GM23338 (cell line): ENCODE measurements at regions not wholly inside any gene's neighbourhood (a gene's known extent, or its start where the extent isn't known, plus 50 kb on each side); places are given as distances from the start of the nearest gene placed in this dataset.

Experiments used
- ATAC-seq: fragments of 200-7000 bp; cut with Tn5 transposase; 3 replicates; pipeline ENCODE4 v1.9.1; 2020
- DNase-seq: peaks from one replicate; pipeline ENCODE4 v3.0.0-alpha.2; 2015; ENCODE audit warnings: low spot score
- H2AFZ ChIP-seq: fragments of 200-600 bp; sonication (generic); 2 replicates; pipeline ENCODE4 v1.8.0; 2016; ENCODE audit warnings: antibody characterized with exemption, mild to moderate bottlenecking, moderate library complexity
- H3F3A ChIP-seq: fragments of 200-600 bp; sonication (generic); replicated peaks from 2 replicates; pipeline ENCODE4 v1.8.0; 2017; ENCODE audit warnings: antibody characterized with exemption, mixed run types, low read depth
- H3K27ac ChIP-seq: fragments of 200-600 bp; sonication (generic); 2 replicates; pipeline ENCODE4 v1.6.1; 2016; ENCODE audit warnings: low read depth
- H3K27me3 ChIP-seq: fragments of 200-600 bp; sonication (generic); 2 replicates; pipeline ENCODE4 v1.8.0; 2016; ENCODE audit warnings: mild to moderate bottlenecking, mixed run types, moderate library complexity; ENCODE audit not compliant: insufficient read depth
- H3K36me3 ChIP-seq: fragments of 200-600 bp; sonication (generic); 2 replicates; pipeline ENCODE4 v1.8.0; 2016; ENCODE audit warnings: mild to moderate bottlenecking; ENCODE audit not compliant: insufficient read depth
- H3K4me1 ChIP-seq: fragments of 200-600 bp; sonication (generic); 2 replicates; pipeline ENCODE4 v1.8.0; 2016; ENCODE audit warnings: mild to moderate bottlenecking, moderate library complexity; ENCODE audit not compliant: insufficient read depth
- H3K4me2 ChIP-seq: fragments of 200-600 bp; sonication (generic); 2 replicates; pipeline ENCODE4 v1.7.1; 2017; ENCODE audit warnings: mixed run types
- H3K4me3 ChIP-seq: fragments of 200-600 bp; sonication (generic); 2 replicates; pipeline ENCODE4 v1.6.1; 2016; ENCODE audit warnings: mixed run types
- H3K79me2 ChIP-seq: fragments of 200-600 bp; sonication (generic); replicated peaks from 2 replicates; pipeline ENCODE4 v1.8.0; 2017; ENCODE audit warnings: mild to moderate bottlenecking; ENCODE audit not compliant: insufficient read depth
- H3K9me2 ChIP-seq: fragments of 200-600 bp; sonication (generic); 2 replicates; pipeline ENCODE4 v1.8.0; 2017; ENCODE audit not compliant: insufficient read depth
- H4K20me1 ChIP-seq: fragments of 200-600 bp; sonication (generic); replicated peaks from 2 replicates; pipeline ENCODE4 v1.8.0; 2017; ENCODE audit warnings: mild to moderate bottlenecking; ENCODE audit not compliant: insufficient read depth
- H3K27ac Mint-ChIP-seq: 2 replicates; pipeline ENCODE4 v1.8.0; 2020; ENCODE audit warnings: inconsistent platforms, mild to moderate bottlenecking, moderate library complexity, mixed read lengths
- H3K27me3 Mint-ChIP-seq: 3 replicates; pipeline ENCODE4 v1.8.0; 2022; ENCODE audit warnings: low read depth, mild to moderate bottlenecking, moderate library complexity, mixed read lengths, inconsistent platforms; ENCODE audit not compliant: insufficient read depth, poor library complexity
- H3K36me3 Mint-ChIP-seq: 3 replicates; pipeline ENCODE4 v1.8.0; 2021; ENCODE audit warnings: low read depth, mild to moderate bottlenecking, inconsistent platforms, moderate library complexity, mixed read lengths
- H3K4me1 Mint-ChIP-seq: 3 replicates; pipeline ENCODE4 v1.8.0; 2020; ENCODE audit warnings: mild to moderate bottlenecking, inconsistent platforms, mixed read lengths
- H3K4me3 Mint-ChIP-seq: 3 replicates; pipeline ENCODE4 v1.8.0; 2021; ENCODE audit warnings: moderate library complexity, mild to moderate bottlenecking, inconsistent platforms, mixed read lengths
- H3K9me3 Mint-ChIP-seq: 3 replicates; pipeline ENCODE4 v1.8.0; 2020; ENCODE audit warnings: moderate library complexity, mild to moderate bottlenecking, inconsistent platforms, mixed read lengths
- CTCF ChIP-seq, 2 experiments: fragments of 200-600 bp in 1 of 2; sonication (generic) in 1 of 2; conservative IDR thresholded peaks; 2 replicates each; pipeline versions ENCODE4 v1.5.1 to v1.6.1; 2016 to 2017; ENCODE audit warnings: antibody characterized with exemption in 2 of 2, low read depth in 2 of 2, mild to moderate bottlenecking in 2 of 2, moderate library complexity in 1 of 2
- JUNB ChIP-seq: IDR thresholded peaks from one replicate; pipeline ENCODE4 v1.6.1; 2016; ENCODE audit warnings: antibody characterized with exemption; ENCODE audit not compliant: unreplicated experiment
- POLR2AphosphoS5 ChIP-seq: IDR thresholded peaks from 2 replicates; pipeline ENCODE4 v1.6.1; 2016; ENCODE audit warnings: antibody characterized with exemption, low read depth
- STAT1 ChIP-seq: IDR thresholded peaks from one replicate; pipeline ENCODE4 v1.6.1; 2016; ENCODE audit warnings: antibody characterized with exemption; ENCODE audit not compliant: unreplicated experiment
- ZNF331 ChIP-seq: fragments of 250-450 bp; sonication (Bioruptor Pico); IDR thresholded peaks from 2 replicates; pipeline ENCODE4 v1.5.0; 2020; ENCODE audit warnings: low read depth, mild to moderate bottlenecking, moderate library complexity
- ZNF462 ChIP-seq: fragments of 250-450 bp; sonication (Bioruptor Pico); IDR thresholded peaks from 2 replicates; pipeline ENCODE4 v1.5.0; 2020; ENCODE audit warnings: mild to moderate bottlenecking, moderate library complexity

GRCh38 chr5:89401659-89402058 is 518.7 kb upstream of the MEF2C start:
- Histone ChIP-seq H3F3A (no peaks in the 10 kb centered on the region), H3K4me3 (no peak overlapping the region), H3K4me2 (no peak overlapping the region), H3K27ac (no peak overlapping the region), H3K36me3 (no peaks in the 10 kb centered on the region), H3K9me2 (no peaks in the 10 kb centered on the region), H3K4me1 (no peaks in the 10 kb centered on the region), H4K20me1 (no peaks in the 10 kb centered on the region), H3K79me2 (no peaks in the 10 kb centered on the region), H2AFZ (no peak overlapping the region), H3K27me3 (no peaks in the 10 kb centered on the region)
- TF ChIP-seq CTCF (conservative IDR thresholded peaks at IDR 0.05; ENCODE audit: low read depth in 2 of 2) (no peak), STAT1 (no peak), POLR2AphosphoS5 (no peak), JUNB (no peak), ZNF462 (CRISPR knock-in tag) (no peak), ZNF331 (CRISPR knock-in tag) (no peak)
- ATAC-seq = no peak
- Mint-ChIP-seq H3K27me3 (no peaks in the 10 kb centered on the region), H3K27ac (no peak overlapping the region), H3K4me3 (no peak overlapping the region), H3K9me3 (no peaks in the 10 kb centered on the region), H3K4me1 (peaks cover 5% of the 10 kb centered on the region; the same call in 2 of the 3 replicates), H3K36me3 (no peaks in the 10 kb centered on the region)
- no peak for DNase-seq
